Fibroblast of pulmonary artery (primary cell): ENCODE measurements at regions not wholly inside any gene's neighbourhood (a gene's known extent, or its start where the extent isn't known, plus 50 kb on each side); places are given as distances from the start of the nearest gene placed in this dataset.
"Not testable (repeated sequence)": the region's sequence is repeated elsewhere in the genome, so short reads cannot be mapped to it uniquely, and the experiment has no call there.

ENCODE experiments used
- DNase-seq: peaks from one replicate; pipeline ENCODE4 v3.0.0-alpha.2; 2010; ENCODE audit warnings: low read depth
- H3K4me3 ChIP-seq: replicated peaks from 2 replicates; pipeline ENCODE4 v1.5.1; 2011; ENCODE audit warnings: low read depth, mild to moderate bottlenecking, control low read depth, low read length, moderate library complexity
- TF ChIP-seq, protein P1 (sequence below): IDR thresholded peaks from 2 replicates; pipeline ENCODE4 v1.5.1; 2011; ENCODE audit warnings: mild to moderate bottlenecking, control low read depth, low read length, inconsistent platforms; ENCODE audit errors: missing control alignments

DNA sequence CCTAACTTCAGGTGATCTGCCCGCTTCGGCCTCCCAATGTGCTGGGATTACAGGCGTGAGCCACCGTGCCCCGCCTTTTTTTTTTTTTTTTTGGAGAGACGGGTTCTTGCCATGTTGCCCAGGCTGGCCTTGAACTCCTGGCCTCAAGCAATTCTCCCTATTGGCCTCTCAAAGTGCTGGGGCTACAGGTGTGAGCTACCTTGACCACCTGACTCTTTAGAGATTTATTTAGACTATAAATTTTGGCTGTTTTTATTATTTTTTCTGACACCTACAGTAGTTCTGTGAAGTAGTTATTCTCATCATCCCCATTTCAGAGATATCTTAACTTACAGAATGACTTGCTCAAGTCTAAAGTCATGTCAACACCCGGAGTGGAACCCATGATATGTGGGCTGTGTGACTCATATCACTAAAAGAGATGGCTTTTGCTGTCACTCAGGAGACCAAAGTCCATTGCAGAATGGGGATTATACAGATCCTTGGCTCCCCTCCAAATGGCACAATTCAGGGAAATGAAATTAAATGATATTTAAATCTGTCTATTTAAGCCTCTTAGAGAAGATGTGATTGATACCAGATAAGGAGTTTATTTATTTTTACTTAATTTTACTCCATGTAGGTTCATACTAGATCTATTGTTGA, 93.2 kb downstream of the CTH start:
- no peak overlapping the region for H3K4me3 ChIP-seq
- TF ChIP-seq, protein P1, sequence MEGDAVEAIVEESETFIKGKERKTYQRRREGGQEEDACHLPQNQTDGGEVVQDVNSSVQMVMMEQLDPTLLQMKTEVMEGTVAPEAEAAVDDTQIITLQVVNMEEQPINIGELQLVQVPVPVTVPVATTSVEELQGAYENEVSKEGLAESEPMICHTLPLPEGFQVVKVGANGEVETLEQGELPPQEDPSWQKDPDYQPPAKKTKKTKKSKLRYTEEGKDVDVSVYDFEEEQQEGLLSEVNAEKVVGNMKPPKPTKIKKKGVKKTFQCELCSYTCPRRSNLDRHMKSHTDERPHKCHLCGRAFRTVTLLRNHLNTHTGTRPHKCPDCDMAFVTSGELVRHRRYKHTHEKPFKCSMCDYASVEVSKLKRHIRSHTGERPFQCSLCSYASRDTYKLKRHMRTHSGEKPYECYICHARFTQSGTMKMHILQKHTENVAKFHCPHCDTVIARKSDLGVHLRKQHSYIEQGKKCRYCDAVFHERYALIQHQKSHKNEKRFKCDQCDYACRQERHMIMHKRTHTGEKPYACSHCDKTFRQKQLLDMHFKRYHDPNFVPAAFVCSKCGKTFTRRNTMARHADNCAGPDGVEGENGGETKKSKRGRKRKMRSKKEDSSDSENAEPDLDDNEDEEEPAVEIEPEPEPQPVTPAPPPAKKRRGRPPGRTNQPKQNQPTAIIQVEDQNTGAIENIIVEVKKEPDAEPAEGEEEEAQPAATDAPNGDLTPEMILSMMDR: no peak
- peak; percentile 4 for DNase-seq

DNA sequence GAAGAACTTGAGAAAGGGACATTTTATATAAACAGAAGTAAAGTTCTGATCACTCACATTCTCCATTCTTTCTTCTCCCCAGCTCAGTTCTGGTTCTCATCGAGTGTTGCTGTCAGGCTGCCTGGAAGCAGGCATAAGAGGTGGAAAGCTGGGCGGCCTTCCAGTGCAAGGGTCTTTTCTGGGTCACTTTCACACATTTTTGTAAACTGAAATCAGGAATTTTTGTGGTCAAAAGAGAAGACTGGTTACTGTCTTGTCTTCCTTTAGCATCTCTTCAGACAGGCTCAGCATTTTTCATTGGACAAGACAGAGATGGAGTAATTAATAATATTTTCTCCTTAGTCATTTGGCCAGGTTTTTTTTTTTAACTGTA, 93.7 kb downstream of the CTH start:
- DNase-seq: peak; percentile 39
- H3K4me3 ChIP-seq: no peak overlapping the region
- TF ChIP-seq, protein P1: no peak

DNA sequence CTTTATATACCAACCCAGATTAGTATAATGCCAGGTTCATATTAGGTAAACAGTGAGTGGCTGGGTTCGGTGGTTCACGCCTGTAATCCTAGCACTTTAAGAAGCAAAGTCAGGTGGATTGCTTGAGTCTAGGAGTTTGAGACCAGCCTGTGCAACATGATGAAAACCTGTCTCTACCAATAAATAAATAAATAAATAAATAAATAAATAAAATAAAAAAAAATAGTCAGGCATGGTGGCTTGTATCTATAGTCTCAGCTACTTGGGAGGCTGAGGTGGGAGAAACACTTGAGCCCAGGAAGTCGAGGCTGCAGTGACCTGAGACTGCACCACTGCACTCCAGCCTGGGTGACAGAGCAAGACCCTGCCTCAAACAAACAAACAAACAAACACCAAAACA, 96.9 kb downstream of the CTH start:
- DNase-seq, H3K4me3 ChIP-seq: not testable (repeated sequence)

DNA sequence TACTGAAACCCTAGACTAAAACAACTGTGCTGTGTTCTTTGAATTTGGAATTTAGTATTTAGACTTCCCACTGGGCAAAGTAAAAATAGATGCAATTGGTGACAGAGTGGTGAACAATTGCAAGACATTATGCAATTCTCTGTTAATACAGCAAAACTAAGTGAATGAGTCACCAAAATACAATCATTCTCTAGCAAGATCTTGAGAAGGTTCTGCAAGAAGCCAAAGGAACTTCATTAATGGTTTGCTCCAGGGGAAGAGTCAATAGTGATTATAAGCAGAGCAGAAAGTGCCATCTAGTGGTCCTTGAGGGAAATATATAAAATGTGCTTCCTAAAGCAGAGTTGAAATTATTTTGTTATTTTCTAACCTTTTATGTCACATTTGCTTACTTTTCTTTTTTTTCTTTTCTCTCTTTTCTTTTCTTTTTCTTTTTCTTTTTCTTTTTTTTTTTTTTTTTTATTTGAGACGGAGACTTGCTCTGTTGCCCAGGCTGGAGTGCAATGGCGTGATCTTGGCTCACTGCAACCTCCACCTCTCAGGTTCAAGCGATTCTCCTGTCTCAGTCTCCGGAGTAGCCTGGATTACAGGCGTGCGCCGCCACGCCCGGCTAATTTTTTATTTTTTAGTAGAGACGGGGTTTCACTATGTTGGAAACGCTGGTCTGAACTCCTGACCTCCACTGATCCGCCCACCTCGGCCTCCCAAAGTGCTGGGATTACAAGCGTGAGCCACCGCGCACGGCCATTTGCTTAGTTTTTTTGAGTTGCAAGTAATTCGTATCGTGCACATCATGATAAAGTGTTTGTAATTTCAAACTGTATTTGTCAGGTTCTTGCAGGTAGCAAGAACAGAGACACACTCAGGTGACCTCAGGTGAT, 99.2 kb downstream of the CTH start:
- TF ChIP-seq, protein P1: peak; percentile 61
- no peak overlapping the region for H3K4me3 ChIP-seq
- peak; percentile 91 for DNase-seq

DNA sequence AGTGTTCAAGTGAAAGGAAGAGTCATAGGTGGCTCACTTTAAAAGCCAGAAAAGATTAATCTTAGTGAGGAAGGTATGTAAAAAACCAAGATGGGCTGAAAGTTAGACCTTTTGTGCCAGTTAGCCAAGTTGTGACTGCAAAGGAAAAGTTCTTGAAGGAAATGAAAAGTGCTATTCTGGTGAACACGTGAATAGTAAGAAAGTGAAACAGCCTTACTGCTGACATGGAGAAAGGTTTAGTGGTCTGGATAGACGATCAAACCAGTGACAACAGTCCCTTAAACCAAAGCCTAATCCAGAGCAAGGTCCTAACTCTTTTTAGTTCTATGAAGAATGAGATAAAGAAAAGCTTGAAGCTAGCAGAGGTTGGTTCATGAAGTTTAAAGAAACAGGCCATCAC, 106.4 kb downstream of the CTH start:
- TF ChIP-seq, protein P1: no peak
- no peak for DNase-seq
- H3K4me3 ChIP-seq: no peak overlapping the region

DNA sequence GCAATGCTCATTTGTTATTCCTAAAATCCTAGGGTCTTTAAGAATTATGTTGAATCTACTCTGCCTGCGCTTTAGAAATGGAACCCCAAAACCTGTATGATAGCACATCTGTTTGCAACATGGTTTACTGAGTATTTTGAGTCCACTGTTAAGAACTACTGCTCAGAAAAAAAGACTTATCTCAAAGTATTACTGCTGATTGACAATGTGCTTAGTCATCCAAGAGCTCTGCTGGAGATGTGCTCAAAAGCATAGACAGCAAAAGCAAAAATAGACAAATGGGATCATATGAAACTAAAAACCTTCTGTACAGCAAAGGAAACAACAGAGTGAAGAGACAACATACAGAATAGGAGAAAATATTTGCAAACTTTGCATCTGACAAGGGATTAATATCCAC, 107.0 kb downstream of the CTH start:
- DNase-seq: no peak
- H3K4me3 ChIP-seq: no peak overlapping the region
- TF ChIP-seq, protein P1: no peak

DNA sequence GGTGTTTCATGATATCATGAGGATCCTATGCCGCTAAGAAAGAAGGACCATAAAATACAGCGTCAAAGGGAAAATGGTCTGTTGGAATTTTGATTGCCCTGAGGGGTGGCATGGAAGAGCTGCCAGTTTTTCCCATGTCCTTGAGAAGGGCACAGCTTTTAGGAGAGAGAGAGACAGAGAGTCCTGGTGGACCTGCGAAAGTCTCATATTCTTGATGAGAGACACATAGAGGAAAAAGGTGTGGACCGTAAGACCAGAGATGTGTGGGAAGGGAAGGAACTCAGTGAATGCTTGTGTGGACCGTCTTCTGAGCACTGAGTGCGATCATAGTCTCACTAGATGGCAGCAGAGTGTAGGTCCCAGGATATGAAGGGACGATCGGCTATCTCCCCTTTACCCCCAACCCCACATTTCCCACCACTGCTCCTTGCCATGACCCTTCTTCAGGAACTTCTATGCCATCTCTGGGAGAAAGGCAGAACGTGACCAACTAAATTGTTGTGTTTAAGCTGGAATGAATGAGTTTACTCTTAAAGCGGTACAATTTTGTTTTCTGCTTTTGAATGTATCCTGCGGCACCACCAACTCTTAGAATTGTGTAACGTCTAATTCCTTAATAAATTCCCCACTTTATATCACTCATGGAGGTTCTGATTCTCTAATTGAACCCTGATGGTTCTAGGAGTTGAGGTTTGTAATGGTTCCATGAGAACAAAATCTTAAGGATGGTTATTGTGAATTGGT, 117.7 kb downstream of the CTH start:
- DNase-seq: peak; percentile 47
- no peak overlapping the region for H3K4me3 ChIP-seq
- TF ChIP-seq, protein P1: peak; percentile 73
